ENCODE measurements at regions not wholly inside any gene's neighbourhood (a gene's known extent, or its start where the extent isn't known, plus 50 kb on each side); places are given as distances from the start of the nearest gene placed in this dataset.

DNA sequence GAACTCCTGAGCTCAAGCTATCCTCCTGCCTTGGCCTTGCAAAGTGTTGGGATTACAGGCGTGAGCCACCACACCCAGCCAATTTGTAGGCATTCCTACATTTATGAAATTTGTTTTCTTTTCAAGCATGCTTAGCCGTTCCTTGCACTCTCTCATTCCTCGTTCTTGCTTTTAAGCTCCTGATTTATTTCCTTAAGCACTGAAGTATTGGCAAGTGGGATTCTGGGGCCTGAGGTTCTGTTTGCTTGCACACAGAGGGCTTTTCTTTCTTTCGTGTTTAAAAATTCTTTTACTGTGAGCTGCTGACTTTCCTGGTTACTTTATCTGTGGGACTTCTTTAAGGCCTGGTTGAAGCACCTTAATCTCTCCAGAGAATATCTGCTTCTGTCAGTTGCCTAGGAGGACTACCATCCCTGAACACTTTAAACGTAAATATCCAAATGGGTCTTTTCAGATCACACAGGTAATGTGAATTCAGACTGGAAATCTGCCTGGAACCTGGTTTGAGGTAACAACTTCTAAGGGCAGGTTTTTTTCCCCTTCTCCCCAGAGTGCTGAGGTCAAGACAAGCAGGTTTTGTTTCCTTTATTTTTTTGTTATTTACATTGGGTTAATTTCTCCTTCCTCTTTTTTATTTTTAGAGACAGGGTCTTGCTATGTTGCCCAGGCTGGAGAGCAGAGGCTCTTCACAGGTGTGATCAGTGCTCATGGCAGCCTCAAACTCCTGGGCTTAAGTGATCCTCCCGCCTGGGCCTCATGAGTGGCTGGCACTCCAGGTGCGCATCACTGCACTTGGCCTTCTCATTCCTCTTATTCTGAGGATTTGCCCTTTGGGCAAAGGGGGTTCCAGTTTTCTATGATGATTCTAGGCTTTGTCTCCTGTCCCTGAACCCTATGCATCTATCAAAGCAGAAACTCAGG is 102.9 kb downstream of the PFKFB3 start:
- DNase-seq (no peak), ATAC-seq (no peak)
- intact Hi-C loops (cut with DNase I), result no loop called here
- H3K36me3 ChIP-seq, result no peaks in the 10 kb centered on the region
- TF ChIP-seq CTCF (IDR thresholded peaks at IDR 0.05), result no peak
- H3K4me1 ChIP-seq, result peaks cover 4% of the 10 kb centered on the region
- no peaks in the 10 kb centered on the region for H3K27me3 ChIP-seq (ENCODE audit: low read depth)
- no peaks in the 10 kb centered on the region for H3K9me3 ChIP-seq
- no peak overlapping the region for H3K4me3 ChIP-seq
- H3K27ac ChIP-seq, result peak overlapping the region; percentile 31

- DNase-seq, result no peak
- H3K27ac ChIP-seq, result no peak overlapping the region
- intact Hi-C loops (cut with DNase I), result no loop called here
- no peaks in the 10 kb centered on the region for H3K36me3 ChIP-seq
- no peak overlapping the region for H3K4me3 ChIP-seq
- no peak for ATAC-seq
- no peaks in the 10 kb centered on the region for H3K27me3 ChIP-seq (ENCODE audit: low read depth)
- H3K9me3 ChIP-seq, result no peaks in the 10 kb centered on the region
- H3K4me1 ChIP-seq, result no peaks in the 10 kb centered on the region
- TF ChIP-seq CTCF (IDR thresholded peaks at IDR 0.05), result no peak
These were observed 104.2 kb downstream of the PFKFB3 start for GRCh38 chr10:6306917-6307316.

- H3K27ac ChIP-seq, result no peak overlapping the region
- intact Hi-C loops (cut with DNase I), result no loop called here
These were observed 107.1 kb downstream of the PFKFB3 start for GRCh38 chr10:6309816-6310215.

GRCh38 chr10:6310977-6311376 is 108.2 kb downstream of the PFKFB3 start:
- Histone ChIP-seq H3K9me3 (no peaks in the 10 kb centered on the region), H3K4me1 (no peaks in the 10 kb centered on the region), H3K27ac (no peak overlapping the region), H3K36me3 (no peaks in the 10 kb centered on the region), H3K27me3 (ENCODE audit: low read depth) (no peaks in the 10 kb centered on the region), H3K4me3 (no peak overlapping the region)
- ATAC-seq (no peak), DNase-seq (no peak)
- intact Hi-C loops (cut with DNase I), result no loop called here
- no peak for TF ChIP-seq CTCF (IDR thresholded peaks at IDR 0.05)

More at GRCh38 chr10:6309816-6310215, 107.1 kb downstream of the PFKFB3 start:
- H3K4me1 ChIP-seq, result no peaks in the 10 kb centered on the region
- ATAC-seq, result no peak
- H3K36me3 ChIP-seq, result no peaks in the 10 kb centered on the region
- no peaks in the 10 kb centered on the region for H3K27me3 ChIP-seq (ENCODE audit: low read depth)
- DNase-seq, result no peak
- H3K4me3 ChIP-seq, result no peak overlapping the region
- no peak for TF ChIP-seq CTCF (IDR thresholded peaks at IDR 0.05)
- H3K9me3 ChIP-seq, result no peaks in the 10 kb centered on the region

- intact Hi-C loops (cut with DNase I), result no loop called here
- no peak for DNase-seq
- no peaks in the 10 kb centered on the region for H3K4me1 ChIP-seq
- H3K36me3 ChIP-seq, result no peaks in the 10 kb centered on the region
- no peak for TF ChIP-seq CTCF (IDR thresholded peaks at IDR 0.05)
- no peaks in the 10 kb centered on the region for H3K9me3 ChIP-seq
- H3K27ac ChIP-seq, result no peak overlapping the region
- no peak overlapping the region for H3K4me3 ChIP-seq
- H3K27me3 ChIP-seq (ENCODE audit: low read depth), result no peaks in the 10 kb centered on the region
- ATAC-seq, result no peak
These were observed 109.1 kb downstream of the PFKFB3 start for GRCh38 chr10:6311700-6312330.
